ENCODE measurements at regions not wholly inside any gene's neighbourhood (a gene's known extent, or its start where the extent isn't known, plus 50 kb on each side); places are given as distances from the start of the nearest gene placed in this dataset.

GRCh38 chr16:72654535-72654934, 393.4 kb downstream of the ZFHX3 start:
- DNase-seq: no peak

GRCh38 chr16:72649254-72649944, 398.5 kb downstream of the ZFHX3 start:
- DNase-seq: no peak

GRCh38 chr16:72646615-72647014, 401.3 kb downstream of the ZFHX3 start:
- DNase-seq: peak; percentile 6

GRCh38 chr16:72645538-72645937, 402.4 kb downstream of the ZFHX3 start:
- DNase-seq: no peak

- DNase-seq: no peak
Observed at GRCh38 chr16:72644911-72645310, 403.0 kb downstream of the ZFHX3 start.

GRCh38 chr16:72639494-72639893, 408.4 kb downstream of the ZFHX3 start:
- DNase-seq: no peak

- no peak for DNase-seq
Observed at GRCh38 chr16:72637306-72637705, 410.6 kb downstream of the ZFHX3 start.

GRCh38 chr16:72635694-72636093, 412.2 kb downstream of the ZFHX3 start:
- no peak for DNase-seq

- no peak for DNase-seq
Observed at GRCh38 chr16:72635104-72635503, 412.8 kb downstream of the ZFHX3 start.

- peak; percentile 29 for DNase-seq
Observed at GRCh38 chr16:72627182-72627896, 420.6 kb downstream of the ZFHX3 start.

- DNase-seq: no peak
Observed at GRCh38 chr16:72626623-72627022, 421.3 kb downstream of the ZFHX3 start.

GRCh38 chr16:72621651-72622050, 426.3 kb downstream of the ZFHX3 start:
- DNase-seq: no peak

GRCh38 chr16:72620853-72621252, 427.1 kb downstream of the ZFHX3 start:
- DNase-seq: no peak

GRCh38 chr16:72620348-72620747, 427.6 kb downstream of the ZFHX3 start:
- no peak for DNase-seq

- DNase-seq: no peak
Observed at GRCh38 chr16:72615856-72616255, 432.1 kb downstream of the ZFHX3 start.

- no peak for DNase-seq
Observed at GRCh38 chr16:72612718-72613117, 435.2 kb downstream of the ZFHX3 start.

- DNase-seq: no peak
Observed at GRCh38 chr16:72612256-72612655, 435.7 kb downstream of the ZFHX3 start.

GRCh38 chr16:72609933-72610332, 438.0 kb upstream of the PMFBP1 start:
- DNase-seq: no peak

GRCh38 chr16:72609066-72609465, 437.1 kb upstream of the PMFBP1 start:
- DNase-seq: no peak

- no peak for DNase-seq
Observed at GRCh38 chr16:72604375-72604774, 432.4 kb upstream of the PMFBP1 start.

GRCh38 chr16:72602499-72602898, 430.5 kb upstream of the PMFBP1 start:
- DNase-seq: no peak

GRCh38 chr16:72598696-72599095, 426.7 kb upstream of the PMFBP1 start:
- DNase-seq: no peak

- DNase-seq: no peak
Observed at GRCh38 chr16:72597938-72598337, 426.0 kb upstream of the PMFBP1 start.

- DNase-seq: no peak
Observed at GRCh38 chr16:72596373-72596772, 424.4 kb upstream of the PMFBP1 start.
